ENCODE measurements at regions not wholly inside any gene's neighbourhood (a gene's known extent, or its start where the extent isn't known, plus 50 kb on each side); places are given as distances from the start of the nearest gene placed in this dataset.
"Not testable (repeated sequence)": the region's sequence is repeated elsewhere in the genome, so short reads cannot be mapped to it uniquely, and the experiment has no call there.

- DNase-seq (ENCODE audit: low read depth in 2 of 2), result no peak
- no peak overlapping the region for H3K4me3 ChIP-seq (replicated peaks in 1 of 2; ENCODE audit: low read depth in 2 of 2, low read length in 2 of 2)
- no peak for TF ChIP-seq CTCF (IDR thresholded peaks at IDR 0.05; ENCODE audit: low read depth, low read length)
Measured at GRCh38 chr4:112708772-112709171, 71.8 kb downstream of the LARP7 start.

- DNase-seq (ENCODE audit: low read depth in 2 of 2), result no peak
- TF ChIP-seq CTCF (IDR thresholded peaks at IDR 0.05; ENCODE audit: low read depth, low read length), result no peak
- no peak overlapping the region for H3K4me3 ChIP-seq (replicated peaks in 1 of 2; ENCODE audit: low read depth in 2 of 2, low read length in 2 of 2)
Measured at GRCh38 chr4:112714922-112715901, 78.3 kb downstream of the LARP7 start.

GRCh38 chr4:112717856-112718255, 80.9 kb downstream of the LARP7 start:
- TF ChIP-seq CTCF (IDR thresholded peaks at IDR 0.05; ENCODE audit: low read depth, low read length), result no peak
- DNase-seq (ENCODE audit: low read depth in 2 of 2), result no peak
- H3K4me3 ChIP-seq (replicated peaks in 1 of 2; ENCODE audit: low read depth in 2 of 2, low read length in 2 of 2), result no peak overlapping the region

GRCh38 chr4:112721627-112722026, 84.7 kb downstream of the LARP7 start:
- no peak for TF ChIP-seq CTCF (IDR thresholded peaks at IDR 0.05; ENCODE audit: low read depth, low read length)
- no peak overlapping the region for H3K4me3 ChIP-seq (replicated peaks in 1 of 2; ENCODE audit: low read depth in 2 of 2, low read length in 2 of 2)
- no peak for DNase-seq (ENCODE audit: low read depth in 2 of 2)

- TF ChIP-seq CTCF (IDR thresholded peaks at IDR 0.05; ENCODE audit: low read depth, low read length), result no peak
- H3K4me3 ChIP-seq (replicated peaks in 1 of 2; ENCODE audit: low read depth in 2 of 2, low read length in 2 of 2), result no peak overlapping the region
- DNase-seq (ENCODE audit: low read depth in 2 of 2), result no peak
Measured at GRCh38 chr4:112726041-112726440, 89.1 kb downstream of the LARP7 start.

GRCh38 chr4:112727728-112728127, 90.8 kb downstream of the LARP7 start:
- not testable (repeated sequence) for H3K4me3 ChIP-seq (replicated peaks in 1 of 2; ENCODE audit: low read depth in 2 of 2, low read length in 2 of 2)

GRCh38 chr4:112731715-112732114, 94.8 kb downstream of the LARP7 start:
- no peak overlapping the region for H3K4me3 ChIP-seq (replicated peaks in 1 of 2; ENCODE audit: low read depth in 2 of 2, low read length in 2 of 2)
- DNase-seq (ENCODE audit: low read depth in 2 of 2), result no peak
- TF ChIP-seq CTCF (IDR thresholded peaks at IDR 0.05; ENCODE audit: low read depth, low read length), result no peak

More at GRCh38 chr4:112727728-112728127, 90.8 kb downstream of the LARP7 start:
- DNase-seq (ENCODE audit: low read depth in 2 of 2), result not testable (repeated sequence)

All from cardiac fibroblast (primary cell).